ENCODE measurements at regions not wholly inside any gene's neighbourhood (a gene's known extent, or its start where the extent isn't known, plus 50 kb on each side); places are given as distances from the start of the nearest gene placed in this dataset.

GRCh38 chr2:129727286-129727685 is 252.2 kb upstream of the RAB6C start:
- no peak for DNase-seq (ENCODE audit: low read depth)
- TF ChIP-seq, protein P1, sequence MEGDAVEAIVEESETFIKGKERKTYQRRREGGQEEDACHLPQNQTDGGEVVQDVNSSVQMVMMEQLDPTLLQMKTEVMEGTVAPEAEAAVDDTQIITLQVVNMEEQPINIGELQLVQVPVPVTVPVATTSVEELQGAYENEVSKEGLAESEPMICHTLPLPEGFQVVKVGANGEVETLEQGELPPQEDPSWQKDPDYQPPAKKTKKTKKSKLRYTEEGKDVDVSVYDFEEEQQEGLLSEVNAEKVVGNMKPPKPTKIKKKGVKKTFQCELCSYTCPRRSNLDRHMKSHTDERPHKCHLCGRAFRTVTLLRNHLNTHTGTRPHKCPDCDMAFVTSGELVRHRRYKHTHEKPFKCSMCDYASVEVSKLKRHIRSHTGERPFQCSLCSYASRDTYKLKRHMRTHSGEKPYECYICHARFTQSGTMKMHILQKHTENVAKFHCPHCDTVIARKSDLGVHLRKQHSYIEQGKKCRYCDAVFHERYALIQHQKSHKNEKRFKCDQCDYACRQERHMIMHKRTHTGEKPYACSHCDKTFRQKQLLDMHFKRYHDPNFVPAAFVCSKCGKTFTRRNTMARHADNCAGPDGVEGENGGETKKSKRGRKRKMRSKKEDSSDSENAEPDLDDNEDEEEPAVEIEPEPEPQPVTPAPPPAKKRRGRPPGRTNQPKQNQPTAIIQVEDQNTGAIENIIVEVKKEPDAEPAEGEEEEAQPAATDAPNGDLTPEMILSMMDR (conservative IDR thresholded peaks at IDR 0.05; ENCODE audit: low read depth, low read length) = no peak
- H3K4me3 ChIP-seq (ENCODE audit: low read length) = no peak overlapping the region

DNA sequence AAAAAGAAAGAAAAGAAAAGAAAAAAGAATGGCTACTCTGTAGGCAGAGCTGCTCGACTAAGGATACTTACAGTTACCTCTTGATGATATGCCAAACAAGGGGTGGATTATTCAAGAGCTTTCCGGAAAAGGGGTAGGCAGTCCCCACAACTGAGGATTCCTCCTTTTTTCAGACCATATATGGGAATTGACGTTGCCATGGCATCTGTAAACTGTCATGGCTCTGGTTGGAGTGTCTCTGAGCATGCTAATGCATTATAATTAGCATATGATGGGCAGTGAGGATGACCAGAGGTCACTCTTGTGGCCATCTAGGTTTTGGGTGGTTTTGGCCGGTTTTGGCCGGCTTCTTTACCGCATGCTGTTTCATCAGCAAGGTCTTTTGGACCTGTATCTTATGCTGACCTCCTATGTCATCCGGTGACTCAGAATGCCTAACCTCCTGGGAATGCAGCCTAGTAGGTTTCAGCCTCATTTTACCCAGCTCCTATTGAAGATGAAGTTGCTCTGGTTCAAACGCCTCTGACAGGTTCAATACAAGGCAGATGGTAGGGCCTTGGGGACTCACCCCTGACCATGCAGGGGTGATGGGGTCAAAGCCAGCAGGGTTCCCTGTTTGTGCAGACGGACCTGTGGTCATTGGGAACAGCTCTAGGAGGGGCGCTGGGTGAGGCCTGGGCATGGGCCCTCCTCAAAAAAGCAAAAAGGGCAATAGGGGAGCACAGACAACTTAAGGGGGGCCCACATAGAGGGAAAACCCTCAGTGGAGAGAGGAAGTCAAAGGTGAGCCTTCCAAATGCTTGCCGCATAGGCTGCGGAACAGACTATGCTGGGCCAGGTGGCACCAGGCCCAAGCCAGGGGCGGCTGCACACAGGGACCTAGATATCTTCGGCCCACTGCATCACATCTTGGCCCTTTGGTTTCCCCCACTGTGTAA is 251.2 kb upstream of the RAB6C start:
- DNase-seq (ENCODE audit: low read depth) = no peak
- TF ChIP-seq, protein P1 (conservative IDR thresholded peaks at IDR 0.05; ENCODE audit: low read depth, low read length) = no peak
- H3K4me3 ChIP-seq (ENCODE audit: low read length) = no peak overlapping the region

DNA sequence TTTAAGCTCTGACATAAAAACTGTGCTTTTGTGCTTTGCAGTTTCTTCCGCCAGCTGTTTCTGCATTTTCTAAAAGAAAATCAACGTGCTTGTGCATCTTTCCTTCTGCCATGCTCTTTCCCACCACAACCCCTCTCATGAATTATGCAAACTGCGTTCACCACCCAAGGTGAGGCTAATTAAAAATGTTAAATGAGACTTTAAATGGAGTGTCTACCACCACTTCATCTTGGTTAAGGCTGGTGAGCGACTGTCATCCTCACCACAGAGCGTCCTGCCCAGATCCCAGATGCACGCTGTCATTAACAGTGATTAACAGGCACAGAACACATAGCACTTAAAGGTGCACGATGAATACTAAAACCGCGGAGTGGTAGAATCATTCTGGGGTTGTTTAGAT is 250.5 kb upstream of the RAB6C start:
- TF ChIP-seq, protein P1 (conservative IDR thresholded peaks at IDR 0.05; ENCODE audit: low read depth, low read length) = no peak
- DNase-seq (ENCODE audit: low read depth) = no peak
- H3K4me3 ChIP-seq (ENCODE audit: low read length) = no peak overlapping the region

DNA sequence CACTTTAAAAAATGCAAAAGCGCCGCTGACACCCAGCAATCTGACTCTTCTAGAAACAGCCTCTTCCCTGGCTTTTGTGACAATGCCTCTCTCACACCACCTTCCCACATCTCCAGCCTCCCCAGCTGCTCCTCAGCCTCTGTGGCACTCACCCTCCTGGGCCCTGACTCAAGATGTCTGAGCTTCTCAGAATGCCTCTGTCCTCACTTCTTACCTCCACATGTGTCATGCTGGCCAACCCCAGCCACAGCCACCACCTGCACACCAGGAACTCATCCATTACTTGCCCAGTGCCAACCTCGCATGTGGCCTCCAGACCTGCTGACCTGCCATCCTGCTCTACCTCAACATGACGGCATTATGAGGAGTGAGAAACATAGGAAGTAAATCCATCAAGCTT is 249.8 kb upstream of the RAB6C start:
- no peak for DNase-seq (ENCODE audit: low read depth)
- no peak overlapping the region for H3K4me3 ChIP-seq (ENCODE audit: low read length)
- TF ChIP-seq, protein P1 (conservative IDR thresholded peaks at IDR 0.05; ENCODE audit: low read depth, low read length) = no peak

DNA sequence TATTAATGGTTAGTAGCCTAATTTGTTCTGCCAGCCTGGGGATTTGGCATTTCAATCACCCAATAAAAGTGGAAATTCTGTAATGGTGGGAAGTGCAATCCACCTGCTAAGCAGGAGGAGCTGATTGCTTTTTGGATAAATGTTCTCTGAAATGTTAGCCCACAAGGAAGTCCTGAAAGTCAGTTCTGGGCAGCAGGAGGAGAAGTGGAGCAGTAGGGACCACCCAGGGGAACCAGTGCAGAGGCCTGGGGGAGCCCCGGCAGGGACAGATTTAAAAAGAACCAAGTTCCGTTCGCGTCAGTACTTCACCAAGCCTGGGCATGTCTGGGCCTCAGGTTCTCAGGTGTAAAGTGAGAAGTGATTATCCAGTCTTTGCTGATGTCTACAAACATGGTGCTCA is 248.5 kb upstream of the RAB6C start:
- no peak overlapping the region for H3K4me3 ChIP-seq (ENCODE audit: low read length)
- DNase-seq (ENCODE audit: low read depth) = no peak
- TF ChIP-seq, protein P1 (conservative IDR thresholded peaks at IDR 0.05; ENCODE audit: low read depth, low read length) = no peak

DNA sequence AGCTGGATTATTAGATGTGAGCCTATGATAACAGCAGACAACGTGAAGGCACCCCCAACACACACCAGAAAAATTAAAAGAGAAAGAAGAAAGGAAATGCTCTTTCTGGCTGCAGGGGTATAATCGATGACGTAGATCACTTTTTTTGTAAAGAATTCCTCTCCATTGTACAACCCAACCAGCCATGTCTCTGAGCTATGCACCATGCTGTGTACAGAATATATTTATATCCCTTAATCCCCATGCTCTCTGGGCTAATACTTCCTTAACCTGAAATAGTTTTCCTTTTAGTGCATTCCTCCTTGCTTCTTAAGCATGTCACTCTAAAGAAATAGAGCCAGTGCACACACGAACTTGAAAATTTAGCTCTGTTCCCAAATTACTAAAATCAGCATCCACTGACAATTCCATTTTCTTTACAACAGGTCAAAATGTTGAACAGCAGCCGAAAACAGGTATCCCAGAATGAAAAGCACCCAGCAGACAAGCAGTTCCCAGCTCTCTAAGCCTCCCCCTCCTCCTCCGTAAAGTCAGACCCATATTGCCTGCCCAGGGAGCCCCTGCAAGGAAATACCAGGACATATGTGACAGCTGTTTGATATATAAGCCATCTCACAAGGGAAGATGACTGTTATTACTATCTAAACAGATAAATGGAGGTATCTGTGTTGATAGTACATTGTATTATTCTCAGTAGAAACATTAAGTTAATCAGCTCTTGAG is 247.4 kb upstream of the RAB6C start:
- TF ChIP-seq, protein P1 (conservative IDR thresholded peaks at IDR 0.05; ENCODE audit: low read depth, low read length) = no peak
- DNase-seq (ENCODE audit: low read depth) = no peak

More for the DNA sequence above, 247.4 kb upstream of the RAB6C start:
- H3K4me3 ChIP-seq (ENCODE audit: low read length) = no peak overlapping the region

Data from retinal pigment epithelial cell (primary cell).